Keratinocyte (primary cell): ENCODE measurements at regions not wholly inside any gene's neighbourhood (a gene's known extent, or its start where the extent isn't known, plus 50 kb on each side); places are given as distances from the start of the nearest gene placed in this dataset.

Source experiments
- DNase-seq: peaks from one replicate; pipeline ENCODE4 v3.0.0-alpha.2; 2011; ENCODE audit warnings: low read depth, missing footprints, low spot score
- FAIRE-seq: peaks from 2 replicates; lab custom pipeline; 2011; peaks lifted over from hg19 to GRCh38; lab: Jason Lieb, UNC
- H2AFZ ChIP-seq: 2 replicates; pipeline ENCODE4 v1.6.0; 2012; ENCODE audit warnings: low read length, control low read depth, inconsistent platforms; ENCODE audit not compliant: control insufficient read depth
- H3K27ac ChIP-seq: 2 replicates; pipeline ENCODE4 v1.5.1; 2011; ENCODE audit warnings: low read length; ENCODE audit not compliant: control insufficient read depth, insufficient read depth
- H3K27me3 ChIP-seq: 3 replicates; pipeline ENCODE4 v1.6.0; 2011; ENCODE audit warnings: low read length; ENCODE audit not compliant: control insufficient read depth, insufficient read depth; ENCODE audit errors: extremely low read depth
- H3K36me3 ChIP-seq, 2 experiments: 2 replicates in 1 of 2; 3 replicates in 1 of 2; pipeline ENCODE4 v1.5.1; 2011; ENCODE audit warnings: low read length in 2 of 2, mild to moderate bottlenecking in 1 of 2; ENCODE audit not compliant: control insufficient read depth in 2 of 2, insufficient read depth in 2 of 2; ENCODE audit errors: extremely low read depth in 1 of 2
- H3K4me1 ChIP-seq: 3 replicates; pipeline ENCODE4 v1.5.1; 2011; ENCODE audit warnings: low read length; ENCODE audit not compliant: control insufficient read depth, insufficient read depth; ENCODE audit errors: extremely low read depth
- H3K4me2 ChIP-seq: 3 replicates; pipeline ENCODE4 v1.6.0; 2011; ENCODE audit warnings: low read depth, low read length; ENCODE audit not compliant: control insufficient read depth, insufficient read depth; ENCODE audit errors: extremely low read depth
- H3K4me3 ChIP-seq, 3 experiments: fragments of 200-600 bp in 1 of 3; sonication (generic) in 1 of 3; 2 replicates in 2 of 3; 3 replicates in 1 of 3; pipeline ENCODE4 v1.5.1; 2011 to 2016; ENCODE audit warnings: low read length in 3 of 3, mild to moderate bottlenecking in 3 of 3, control low read depth in 2 of 3, inconsistent platforms in 1 of 3, low read depth in 1 of 3, mixed read lengths in 1 of 3, mixed run types in 1 of 3, moderate library complexity in 1 of 3; ENCODE audit not compliant: control insufficient read depth in 2 of 3, insufficient read depth in 2 of 3; ENCODE audit errors: extremely low read depth in 1 of 3
- H3K79me2 ChIP-seq: 2 replicates; pipeline ENCODE4 v1.6.0; 2012; ENCODE audit warnings: low read length; ENCODE audit not compliant: control insufficient read depth, insufficient read depth
- H3K9ac ChIP-seq: 3 replicates; pipeline ENCODE4 v1.6.0; 2011; ENCODE audit warnings: low read length; ENCODE audit not compliant: control insufficient read depth, insufficient read depth; ENCODE audit errors: extremely low read depth
- H3K9me1 ChIP-seq: 3 replicates; pipeline ENCODE4 v1.6.0; 2011; ENCODE audit warnings: low read length; ENCODE audit not compliant: control insufficient read depth, insufficient read depth; ENCODE audit errors: extremely low read depth
- H3K9me3 ChIP-seq: 2 replicates; pipeline ENCODE4 v1.5.1; 2012; ENCODE audit warnings: low read depth, low read length; ENCODE audit not compliant: control insufficient read depth
- H4K20me1 ChIP-seq: 3 replicates; pipeline ENCODE4 v1.6.0; 2011; ENCODE audit warnings: low read length; ENCODE audit not compliant: control insufficient read depth, insufficient read depth; ENCODE audit errors: extremely low read depth
- CTCF ChIP-seq, 3 experiments: IDR thresholded peaks in 1 of 3; conservative IDR thresholded peaks in 1 of 3; optimal IDR thresholded peaks in 1 of 3; 2 replicates in 2 of 3; 3 replicates in 1 of 3; pipeline versions ENCODE3 to v1.5.1; 2011; ENCODE audit warnings: low read length in 3 of 3, mild to moderate bottlenecking in 3 of 3, moderate library complexity in 2 of 3, control low read depth in 1 of 3, inconsistent platforms in 1 of 3; ENCODE audit not compliant: insufficient read depth in 2 of 3; ENCODE audit errors: extremely low read depth in 1 of 3
- EZH2 ChIP-seq: IDR thresholded peaks from one replicate; pipeline ENCODE4 v1.6.1; 2012; ENCODE audit warnings: inconsistent platforms, mild to moderate bottlenecking, low read length, moderate library complexity
- dilution Hi-C: fragments of 300-500 bp; cut with MboI; formaldehyde crosslinking; loops from one replicate; pipeline ENCODE4 v1.7.0; 2020; ENCODE audit warnings: low sequenced_read_pairs; ENCODE audit not compliant: extremely low pct_ligation_motif_present

DNA sequence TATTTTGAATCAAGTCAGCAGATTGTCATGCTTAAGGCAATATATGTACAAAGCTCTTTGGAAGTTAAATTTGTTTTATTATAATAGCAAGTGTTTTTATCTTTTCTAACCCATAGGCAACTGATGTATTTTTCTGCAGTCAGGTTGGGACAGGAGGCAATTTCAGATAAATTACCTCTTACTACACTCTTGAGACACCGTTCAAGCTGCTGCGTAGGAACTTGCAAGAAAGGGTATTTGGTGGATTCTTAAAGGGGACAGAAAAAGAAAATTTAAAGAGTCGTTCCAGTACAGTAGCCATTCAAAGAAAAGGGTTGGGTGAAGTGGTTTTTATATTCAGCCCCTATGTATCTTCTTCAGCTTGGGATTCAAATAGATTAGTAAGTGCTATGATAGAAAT, 112.4 kb upstream of the APC start:
- no peak for FAIRE-seq
- H3K79me2 ChIP-seq: no peaks in the 10 kb centered on the region

GRCh38 chr5:112625689-112626438, 111.8 kb upstream of the APC start:
- H3K79me2 ChIP-seq: no peaks in the 10 kb centered on the region
- H4K20me1 ChIP-seq: no peaks in the 10 kb centered on the region
- H3K4me2 ChIP-seq: no peak overlapping the region
- H3K9me3 ChIP-seq: no peaks in the 10 kb centered on the region
- TF ChIP-seq CTCF (optimal IDR thresholded peaks at IDR 0.05 in 1 of 3, IDR thresholded peaks at IDR 0.05 in 1 of 3, conservative IDR thresholded peaks at IDR 0.05 in 1 of 3; ENCODE audit: extremely low read depth in 1 of 3, insufficient read depth in 2 of 3, low read length in 3 of 3) (no peak), EZH2 (no peak)
- H3K4me1 ChIP-seq: no peaks in the 10 kb centered on the region
- FAIRE-seq: no peak
- H3K27me3 ChIP-seq: peaks cover 10% of the 10 kb centered on the region
- no peaks in the 10 kb centered on the region for H3K36me3 ChIP-seq
- dilution Hi-C loops: no loop called here
- no peak overlapping the region for H3K9ac ChIP-seq
- DNase-seq: no peak
- H3K9me1 ChIP-seq: no peaks in the 10 kb centered on the region
- no peak overlapping the region for H3K4me3 ChIP-seq
- H2AFZ ChIP-seq: no peak overlapping the region
- H3K27ac ChIP-seq: no peak overlapping the region

More for the DNA sequence above, 112.4 kb upstream of the APC start:
- dilution Hi-C loops: no loop called here
- no peaks in the 10 kb centered on the region for H3K36me3 ChIP-seq
- H3K9ac ChIP-seq: no peak overlapping the region
- no peak overlapping the region for H3K4me2 ChIP-seq
- H4K20me1 ChIP-seq: no peaks in the 10 kb centered on the region
- H3K4me1 ChIP-seq: no peaks in the 10 kb centered on the region
- no peaks in the 10 kb centered on the region for H3K9me3 ChIP-seq
- H3K4me3 ChIP-seq: no peak overlapping the region
- no peaks in the 10 kb centered on the region for H3K9me1 ChIP-seq
- no peak overlapping the region for H2AFZ ChIP-seq
- H3K27ac ChIP-seq: no peak overlapping the region
- H3K27me3 ChIP-seq: peaks cover 10% of the 10 kb centered on the region
- TF ChIP-seq EZH2 (no peak), CTCF (optimal IDR thresholded peaks at IDR 0.05 in 1 of 3, IDR thresholded peaks at IDR 0.05 in 1 of 3, conservative IDR thresholded peaks at IDR 0.05 in 1 of 3; ENCODE audit: extremely low read depth in 1 of 3, insufficient read depth in 2 of 3, low read length in 3 of 3) (no peak)
- no peak for DNase-seq
